Ishikawa (cell line): ENCODE measurements at regions not wholly inside any gene's neighbourhood (a gene's known extent, or its start where the extent isn't known, plus 50 kb on each side); places are given as distances from the start of the nearest gene placed in this dataset.

Experiments
- CEBPB ChIP-seq: IDR thresholded peaks from 2 replicates; pipeline ENCODE4 v1.6.1; 2012
- CREB1 ChIP-seq: IDR thresholded peaks from 2 replicates; pipeline ENCODE4 v1.6.1; 2012; ENCODE audit warnings: low read depth
- EGR1 ChIP-seq: IDR thresholded peaks from 2 replicates; pipeline ENCODE4 v1.6.1; 2012
- EP300 ChIP-seq: IDR thresholded peaks from 2 replicates; pipeline ENCODE4 v1.6.1; 2012; ENCODE audit warnings: borderline replicate concordance
- FOXM1 ChIP-seq: IDR thresholded peaks from 2 replicates; pipeline ENCODE4 v1.6.1; 2012; ENCODE audit warnings: low read depth, borderline replicate concordance
- NFIC ChIP-seq: IDR thresholded peaks from 2 replicates; pipeline ENCODE4 v1.6.1; 2012
- RAD21 ChIP-seq: IDR thresholded peaks from 2 replicates; pipeline ENCODE4 v1.6.1; 2012; ENCODE audit warnings: low read depth
- TAF1 ChIP-seq: IDR thresholded peaks from 2 replicates; pipeline ENCODE4 v1.6.1; 2012; ENCODE audit warnings: low read depth, mild to moderate bottlenecking
- YY1 ChIP-seq: IDR thresholded peaks from 2 replicates; pipeline ENCODE4 v1.6.1; 2012; ENCODE audit warnings: low read depth
- TF ChIP-seq, protein P1 (sequence below): IDR thresholded peaks from 2 replicates; pipeline ENCODE4 v1.6.1; 2012
- TF ChIP-seq, protein P2 (sequence below): IDR thresholded peaks from 2 replicates; pipeline ENCODE4 v1.6.1; 2012; ENCODE audit warnings: low read depth, mild to moderate bottlenecking

DNA sequence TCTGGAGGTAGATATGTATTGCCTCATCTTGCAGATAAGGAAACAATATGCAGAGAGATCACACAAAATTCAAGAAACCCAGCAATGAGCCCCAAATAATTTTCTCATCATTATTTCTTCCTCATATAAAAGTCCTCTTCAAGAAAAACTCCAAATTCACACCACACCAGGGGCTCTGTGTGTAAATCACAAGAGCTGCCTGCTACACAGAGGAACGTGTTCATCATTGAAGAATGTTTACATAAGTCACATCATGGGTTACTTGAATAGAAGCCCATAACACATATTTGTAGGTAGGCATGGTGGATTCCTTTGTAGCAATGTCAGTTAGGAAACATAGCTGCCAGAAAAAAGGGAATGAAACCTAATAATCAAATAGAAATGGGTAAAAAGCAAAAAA is 308.1 kb upstream of the TLE4 start:
- TF ChIP-seq, protein P1, sequence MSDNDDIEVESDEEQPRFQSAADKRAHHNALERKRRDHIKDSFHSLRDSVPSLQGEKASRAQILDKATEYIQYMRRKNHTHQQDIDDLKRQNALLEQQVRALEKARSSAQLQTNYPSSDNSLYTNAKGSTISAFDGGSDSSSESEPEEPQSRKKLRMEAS: no peak
- TF ChIP-seq, protein P2, sequence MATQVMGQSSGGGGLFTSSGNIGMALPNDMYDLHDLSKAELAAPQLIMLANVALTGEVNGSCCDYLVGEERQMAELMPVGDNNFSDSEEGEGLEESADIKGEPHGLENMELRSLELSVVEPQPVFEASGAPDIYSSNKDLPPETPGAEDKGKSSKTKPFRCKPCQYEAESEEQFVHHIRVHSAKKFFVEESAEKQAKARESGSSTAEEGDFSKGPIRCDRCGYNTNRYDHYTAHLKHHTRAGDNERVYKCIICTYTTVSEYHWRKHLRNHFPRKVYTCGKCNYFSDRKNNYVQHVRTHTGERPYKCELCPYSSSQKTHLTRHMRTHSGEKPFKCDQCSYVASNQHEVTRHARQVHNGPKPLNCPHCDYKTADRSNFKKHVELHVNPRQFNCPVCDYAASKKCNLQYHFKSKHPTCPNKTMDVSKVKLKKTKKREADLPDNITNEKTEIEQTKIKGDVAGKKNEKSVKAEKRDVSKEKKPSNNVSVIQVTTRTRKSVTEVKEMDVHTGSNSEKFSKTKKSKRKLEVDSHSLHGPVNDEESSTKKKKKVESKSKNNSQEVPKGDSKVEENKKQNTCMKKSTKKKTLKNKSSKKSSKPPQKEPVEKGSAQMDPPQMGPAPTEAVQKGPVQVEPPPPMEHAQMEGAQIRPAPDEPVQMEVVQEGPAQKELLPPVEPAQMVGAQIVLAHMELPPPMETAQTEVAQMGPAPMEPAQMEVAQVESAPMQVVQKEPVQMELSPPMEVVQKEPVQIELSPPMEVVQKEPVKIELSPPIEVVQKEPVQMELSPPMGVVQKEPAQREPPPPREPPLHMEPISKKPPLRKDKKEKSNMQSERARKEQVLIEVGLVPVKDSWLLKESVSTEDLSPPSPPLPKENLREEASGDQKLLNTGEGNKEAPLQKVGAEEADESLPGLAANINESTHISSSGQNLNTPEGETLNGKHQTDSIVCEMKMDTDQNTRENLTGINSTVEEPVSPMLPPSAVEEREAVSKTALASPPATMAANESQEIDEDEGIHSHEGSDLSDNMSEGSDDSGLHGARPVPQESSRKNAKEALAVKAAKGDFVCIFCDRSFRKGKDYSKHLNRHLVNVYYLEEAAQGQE: no peak
- TF ChIP-seq CEBPB (no peak), CREB1 (no peak), TAF1 (no peak), EGR1 (no peak), FOXM1 (no peak), RAD21 (no peak), YY1 (no peak), NFIC (no peak), EP300 (no peak)
